MM.1S (cell line): ENCODE measurements at regions not wholly inside any gene's neighbourhood (a gene's known extent, or its start where the extent isn't known, plus 50 kb on each side); places are given as distances from the start of the nearest gene placed in this dataset.

Experiments
- CTCF ChIP-seq: fragments of 300-600 bp; sonication (generic); IDR thresholded peaks from 2 replicates; pipeline ENCODE4 v1.5.1; 2016; ENCODE audit warnings: antibody characterized with exemption, low read length, mixed read lengths
- EZH2 ChIP-seq: fragments of 300-600 bp; sonication (generic); optimal IDR thresholded peaks from 2 replicates; pipeline ENCODE3; 2017; ENCODE audit warnings: low read depth, mild to moderate bottlenecking, antibody characterized with exemption, low read length, mixed read lengths
- EZH2phosphoT487 ChIP-seq: fragments of 300-600 bp; sonication (generic); IDR thresholded peaks from 2 replicates; pipeline ENCODE4 v1.6.1; 2018; ENCODE audit warnings: antibody characterized with exemption, low read length

GRCh38 chr18:41706301-41706700 is 248.7 kb upstream of the PIK3C3 start:
- TF ChIP-seq CTCF, result no peak
- TF ChIP-seq EZH2, result no peak
- no peak for TF ChIP-seq EZH2phosphoT487
